Right renal pelvis (tissue), 4 donors: ENCODE measurements at regions not wholly inside any gene's neighbourhood (a gene's known extent, or its start where the extent isn't known, plus 50 kb on each side); places are given as distances from the start of the nearest gene placed in this dataset.

Experiments used
- DNase-seq, 4 donors: peaks; one replicate each; pipeline ENCODE4 v3.0.0-alpha.2; 2013; ENCODE audit warnings: low read depth in 4 of 4, low spot score in 3 of 4, missing footprints in 1 of 4

DNA sequence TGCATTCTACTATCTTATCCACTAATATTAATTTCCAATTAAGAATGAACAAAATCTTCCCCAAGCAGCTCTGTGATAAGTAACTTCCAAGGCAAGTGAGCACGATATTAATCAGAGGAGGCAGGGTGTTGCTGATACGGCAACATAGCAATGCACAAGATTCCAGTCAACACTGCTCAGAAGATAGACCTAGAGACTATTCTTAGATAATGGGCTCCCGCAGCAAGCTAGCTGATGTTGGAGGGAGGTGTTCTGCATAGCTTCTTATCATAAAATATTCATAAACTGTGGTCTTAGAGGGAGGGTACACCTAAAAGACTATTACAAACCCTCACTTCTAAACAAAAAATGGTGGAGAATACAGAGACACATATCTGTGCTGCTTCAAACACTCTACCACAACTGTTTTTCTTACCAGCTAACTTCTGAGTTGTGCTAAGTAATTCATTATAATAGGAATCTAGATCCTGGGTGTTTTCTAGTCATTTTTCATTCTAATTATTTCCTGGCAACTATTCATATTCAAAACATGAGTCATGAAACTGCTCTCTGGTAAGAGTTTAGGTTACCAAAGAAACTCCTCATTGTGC lies 382.0 kb upstream of the SOX14 start:
- no peak for DNase-seq

GRCh38 chr3:137385922-137386321 lies 378.2 kb upstream of the SOX14 start:
- DNase-seq: no peak

- DNase-seq: no peak
Observed at GRCh38 chr3:137409584-137409983, 354.5 kb upstream of the SOX14 start.

DNA sequence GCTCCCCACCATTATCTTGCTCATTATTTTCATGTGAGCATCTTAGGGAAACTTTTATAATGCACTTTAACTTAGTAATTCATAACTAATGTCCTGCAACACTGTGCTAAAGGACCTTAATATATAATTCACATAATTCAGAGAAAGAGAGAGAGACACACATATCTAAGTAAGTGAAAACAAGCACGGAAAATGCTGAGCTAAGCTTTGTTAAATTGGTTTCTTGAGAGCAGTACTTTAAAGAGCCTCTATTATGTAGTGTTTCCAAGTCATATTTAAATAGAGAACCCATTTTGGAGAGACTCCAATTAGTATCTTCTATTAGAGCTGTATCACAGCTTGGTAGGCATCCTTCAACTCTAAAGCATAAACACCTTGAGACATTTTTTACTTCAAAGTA lies 354.1 kb upstream of the SOX14 start:
- DNase-seq: no peak

DNA sequence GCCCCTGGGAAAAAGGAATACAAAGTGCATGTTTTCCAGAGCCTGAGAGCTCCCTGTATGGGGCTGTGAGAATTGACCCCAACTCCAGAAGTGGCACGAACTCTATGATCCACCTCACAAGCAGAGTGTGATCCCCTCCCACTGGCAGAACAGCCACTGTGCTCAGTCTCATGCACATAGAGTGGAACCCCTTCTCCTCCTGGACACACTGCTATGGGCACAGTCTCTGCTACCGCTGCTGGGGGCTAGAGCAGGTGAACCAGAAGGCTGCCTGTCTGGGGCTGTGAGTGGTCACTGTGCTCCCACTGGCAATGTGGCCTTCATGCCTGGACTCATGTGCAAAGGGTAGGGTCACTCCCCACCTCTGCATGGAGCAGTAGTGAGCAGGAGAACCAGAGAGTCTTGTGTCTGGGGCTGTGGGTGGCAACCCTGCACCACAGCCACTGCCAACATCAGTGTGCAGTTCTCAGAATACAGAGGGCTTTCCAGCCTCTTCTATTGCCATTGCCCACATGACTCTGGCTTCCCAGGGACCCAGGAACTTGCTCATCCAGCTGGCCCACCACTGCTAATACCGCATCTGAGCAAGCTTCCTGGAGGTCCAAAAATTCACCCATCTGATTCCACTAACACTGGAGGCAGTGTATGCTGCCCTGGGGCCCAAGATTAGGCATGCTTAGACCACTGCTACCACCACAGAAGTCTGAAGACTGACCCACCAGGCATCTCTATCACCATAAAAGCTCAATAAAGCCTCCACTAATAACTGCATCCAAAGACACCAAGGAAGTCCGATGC lies 343.7 kb upstream of the SOX14 start:
- no peak for DNase-seq

- DNase-seq: no peak
Observed at GRCh38 chr3:137438561-137438960, 325.6 kb upstream of the SOX14 start.

GRCh38 chr3:137460944-137461343 lies 303.2 kb upstream of the SOX14 start:
- DNase-seq: no peak

DNA sequence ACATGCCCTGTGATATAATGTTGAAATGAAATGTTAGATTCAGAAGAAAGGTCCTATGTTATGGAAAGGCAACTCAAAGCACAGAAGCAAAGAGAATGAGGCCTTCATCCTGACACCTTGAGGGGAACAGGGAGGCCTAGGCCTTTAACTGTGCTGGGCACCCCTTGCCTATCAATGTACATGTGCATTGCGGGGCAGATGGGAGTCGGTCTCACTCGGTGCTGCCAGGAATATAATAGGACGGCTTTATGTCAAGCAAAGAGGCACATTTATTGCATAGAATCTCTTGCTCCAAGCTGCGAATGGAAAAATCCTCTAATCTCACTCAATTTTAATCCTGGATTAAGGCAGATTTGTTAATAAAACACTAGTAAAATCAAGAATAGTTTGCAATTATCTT lies 301.0 kb upstream of the SOX14 start:
- no peak for DNase-seq

DNA sequence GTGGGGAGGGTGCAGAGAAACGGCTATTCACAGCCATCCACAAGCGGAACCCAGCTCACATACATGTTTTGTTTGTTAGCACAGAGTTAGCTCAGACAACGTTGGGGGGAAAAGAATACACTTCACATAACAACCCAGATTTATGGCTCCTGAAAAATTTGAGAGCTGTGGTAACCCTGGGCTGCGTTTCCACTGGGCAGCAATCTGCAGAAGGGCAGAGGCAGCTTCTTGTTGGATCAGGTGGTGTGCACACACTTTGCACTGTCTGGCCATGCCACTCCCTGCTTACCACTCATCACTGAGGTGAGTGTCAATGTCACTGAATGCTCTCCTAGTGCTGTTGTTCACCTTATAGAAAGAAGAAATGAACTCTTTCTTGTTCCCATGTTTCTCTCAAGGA lies 299.8 kb upstream of the SOX14 start:
- no peak for DNase-seq

- no peak for DNase-seq
Observed at GRCh38 chr3:137468446-137468845, 295.7 kb upstream of the SOX14 start.

DNA sequence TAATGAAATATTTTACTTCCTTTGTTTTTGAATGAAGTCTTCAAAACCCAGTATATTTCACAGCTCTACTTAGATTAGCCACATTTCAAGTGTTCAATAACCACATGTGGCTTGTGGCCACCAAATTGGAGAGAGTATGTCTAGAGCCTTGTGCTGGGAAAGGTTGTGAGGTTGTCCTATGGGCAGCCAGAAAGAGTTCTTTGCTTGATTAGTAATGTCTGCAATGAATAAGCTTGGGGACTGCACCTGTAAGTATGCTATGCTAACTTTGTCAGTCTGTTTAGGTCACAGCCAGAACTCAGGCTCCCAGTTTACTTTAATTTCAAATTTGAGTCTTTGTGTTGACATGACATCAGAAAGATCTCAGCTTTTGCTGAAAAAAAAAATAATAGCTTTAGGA lies 294.9 kb upstream of the SOX14 start:
- no peak for DNase-seq

GRCh38 chr3:137471130-137471529 lies 293.0 kb upstream of the SOX14 start:
- DNase-seq: no peak

DNA sequence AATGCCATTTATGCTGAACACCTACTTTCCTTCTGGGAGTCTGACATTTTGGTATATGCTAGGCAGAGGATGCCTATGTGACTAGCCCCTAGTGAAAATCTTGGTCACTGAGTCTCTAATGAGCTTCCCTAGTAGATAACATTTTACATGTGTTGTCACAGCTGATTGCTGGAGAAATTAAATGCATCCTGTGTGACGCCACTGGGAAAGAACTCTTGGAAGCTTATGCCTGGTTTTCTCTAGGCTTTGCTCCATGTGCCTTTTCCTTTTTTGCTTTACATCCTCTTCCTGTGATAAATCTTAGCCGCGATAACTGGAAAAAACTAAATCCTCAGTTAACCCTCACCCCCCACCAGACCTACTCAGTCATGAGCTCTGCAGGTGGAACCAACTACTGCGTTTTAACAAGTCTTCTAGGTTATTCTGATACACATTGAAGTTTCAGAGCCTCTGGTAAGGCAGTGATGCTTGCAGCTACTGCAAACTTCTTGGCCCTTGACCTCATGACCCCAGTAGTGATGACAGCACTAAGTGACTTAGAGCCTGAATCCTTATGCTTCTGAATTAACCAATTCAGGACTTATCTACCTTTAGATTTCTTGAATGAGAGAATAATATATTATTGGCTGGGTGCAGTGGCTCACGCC lies 292.4 kb upstream of the SOX14 start:
- peak in 3 of 4 donors; percentile 20 to 33 (median 23) for DNase-seq

- DNase-seq: no peak
Observed at GRCh38 chr3:137477614-137478013, 286.5 kb upstream of the SOX14 start.

DNA sequence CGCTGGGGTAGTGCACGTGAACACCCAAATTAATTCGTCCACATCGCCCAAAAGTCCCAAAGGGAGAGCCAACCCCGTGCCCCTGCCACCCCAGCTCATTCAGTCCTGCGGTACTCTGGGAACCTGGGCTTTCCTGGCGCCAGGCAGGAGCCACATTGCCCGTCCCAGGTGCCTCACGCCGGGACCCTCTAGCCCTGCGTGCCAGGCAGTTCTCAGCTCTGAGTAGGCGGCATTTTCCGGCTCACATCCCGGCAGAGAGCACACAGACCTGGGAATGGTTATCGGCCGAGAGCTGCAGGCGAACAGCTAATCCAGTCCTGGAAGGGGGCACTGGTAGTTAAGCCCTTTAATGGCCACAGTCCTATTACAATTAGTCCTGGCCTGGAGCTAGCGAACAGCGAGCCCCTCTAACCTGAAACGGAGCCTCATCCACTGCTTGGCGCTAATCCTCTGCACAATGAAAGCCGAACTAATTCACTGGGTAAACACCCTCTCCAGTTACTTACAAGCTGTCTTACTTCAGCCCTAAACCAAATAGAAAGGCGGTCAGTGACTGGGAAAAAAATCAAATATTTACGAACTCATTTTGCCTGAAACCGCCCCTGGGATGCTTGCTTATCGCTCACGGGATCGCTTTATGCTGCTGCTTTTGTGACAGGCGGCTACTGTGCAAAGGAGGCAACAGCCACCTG lies 254.6 kb upstream of the SOX14 start:
- peak in 1 of 4 donors; percentile 2 for DNase-seq

DNA sequence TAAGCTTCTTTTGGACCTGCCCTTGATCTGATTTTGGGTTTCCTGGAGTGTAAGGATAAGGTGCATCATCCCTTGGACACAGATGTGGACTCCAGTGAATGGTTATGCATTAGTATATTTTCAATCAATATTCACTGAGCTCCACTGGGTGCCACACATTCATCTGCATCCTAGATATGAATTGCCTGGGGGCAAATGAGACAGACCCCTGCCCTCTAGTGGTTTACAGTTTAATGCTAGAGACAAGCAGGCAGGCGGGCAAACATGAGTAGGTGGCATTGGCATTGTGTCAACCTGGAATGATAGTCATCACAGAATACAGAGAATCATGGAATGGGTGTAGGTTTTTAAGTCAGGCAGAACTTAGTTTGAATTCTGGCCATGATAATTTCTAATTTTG lies 252.5 kb upstream of the SOX14 start:
- DNase-seq: no peak

DNA sequence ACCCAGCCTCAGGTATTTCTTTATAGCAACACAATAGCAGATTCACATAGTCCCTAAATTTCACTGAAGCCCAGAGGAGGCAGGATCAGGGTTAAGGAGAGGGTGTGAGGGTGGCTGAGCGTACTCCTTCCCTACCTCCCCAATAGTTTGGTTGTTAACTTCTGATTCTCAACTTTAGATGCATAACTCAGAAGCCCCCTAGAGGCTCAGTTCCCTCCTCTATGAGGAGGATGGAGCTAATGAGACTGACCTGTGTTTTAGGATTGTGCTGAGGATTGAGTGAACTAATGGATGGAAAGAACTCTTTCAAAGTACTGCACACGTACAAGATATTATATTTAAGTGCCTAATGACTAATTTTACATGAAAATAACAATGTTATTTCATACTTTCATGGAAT lies 249.3 kb upstream of the SOX14 start:
- DNase-seq: no peak

- DNase-seq: no peak
Observed at GRCh38 chr3:137519602-137520001, 244.5 kb upstream of the SOX14 start.

- no peak for DNase-seq
Observed at GRCh38 chr3:137524751-137525150, 239.4 kb upstream of the SOX14 start.

DNA sequence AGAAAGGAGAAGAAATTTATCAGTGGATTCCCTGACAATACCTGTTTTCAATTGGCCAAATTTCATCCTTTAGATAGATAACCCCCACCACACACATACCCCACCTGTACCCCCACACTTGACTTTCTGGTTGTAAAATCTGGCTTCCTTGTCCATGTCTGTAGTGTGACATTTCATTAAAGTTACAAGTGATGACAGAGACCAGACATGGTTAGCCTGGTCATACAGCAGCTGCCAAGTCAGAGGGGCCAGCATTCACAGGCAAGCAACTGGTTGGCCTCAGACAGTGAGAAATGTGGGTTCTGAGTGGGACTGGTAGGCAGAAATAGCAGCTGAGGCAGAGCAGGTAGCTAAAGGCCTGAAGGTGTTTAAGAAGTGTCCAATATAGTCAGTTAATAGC lies 238.6 kb upstream of the SOX14 start:
- no peak for DNase-seq

- no peak for DNase-seq
Observed at GRCh38 chr3:137542049-137542448, 222.1 kb upstream of the SOX14 start.
